Peyer's patch (tissue), 4 donors: ENCODE measurements at regions not wholly inside any gene's neighbourhood (a gene's known extent, or its start where the extent isn't known, plus 50 kb on each side); places are given as distances from the start of the nearest gene placed in this dataset.
A peak's percentile ranks its signal among the peaks of the same experiment; 100 is the strongest.

Source experiments
- DNase-seq, 3 donors: peaks; one replicate each; pipeline ENCODE4 v3.0.0-alpha.2; 2017 to 2019
- H3K27ac ChIP-seq, 4 donors: fragments of 200-600 bp; sonication (generic); one replicate each; pipeline ENCODE4 v1.5.1; 2016 to 2019
- H3K27me3 ChIP-seq, 2 donors: fragments of 200-600 bp; sonication (generic); one replicate each; pipeline ENCODE4 v1.5.1; 2019
- H3K36me3 ChIP-seq, 3 donors: fragments of 200-600 bp; sonication (generic); one replicate each; pipeline ENCODE4 v1.5.1; 2016 to 2019
- H3K4me1 ChIP-seq, 4 donors: fragments of 200-600 bp; sonication (generic); one replicate each; pipeline ENCODE4 v1.5.1; 2016 to 2019
- H3K4me3 ChIP-seq, 4 donors: fragments of 200-600 bp; sonication (generic); 1 replicate in 3 of 4; 2 replicates in 1 of 4; pipeline ENCODE4 v1.5.1; 2016 to 2019; ENCODE audit warnings: mild to moderate bottlenecking in 1 of 4
- H3K9me3 ChIP-seq, 4 donors: fragments of 200-600 bp; sonication (generic); one replicate each; pipeline ENCODE4 v1.5.1; 2016 to 2019; ENCODE audit warnings: mild to moderate bottlenecking in 1 of 4
- CTCF ChIP-seq, 6 experiments: fragments of 450-650 bp in 4 of 6; fragments of 200-600 bp in 2 of 6; sonication (generic) in 1 of 6; IDR thresholded peaks; one replicate each; pipeline ENCODE4 v1.5.1; 2017 to 2019; ENCODE audit warnings: antibody characterized with exemption in 6 of 6, mild to moderate bottlenecking in 3 of 6, moderate library complexity in 1 of 6
- POLR2A ChIP-seq, 2 donors: fragments of 450-650 bp; IDR thresholded peaks; one replicate each; pipeline ENCODE4 v1.5.1; 2017; ENCODE audit warnings: antibody characterized with exemption in 2 of 2, mild to moderate bottlenecking in 2 of 2, moderate library complexity in 2 of 2

DNA sequence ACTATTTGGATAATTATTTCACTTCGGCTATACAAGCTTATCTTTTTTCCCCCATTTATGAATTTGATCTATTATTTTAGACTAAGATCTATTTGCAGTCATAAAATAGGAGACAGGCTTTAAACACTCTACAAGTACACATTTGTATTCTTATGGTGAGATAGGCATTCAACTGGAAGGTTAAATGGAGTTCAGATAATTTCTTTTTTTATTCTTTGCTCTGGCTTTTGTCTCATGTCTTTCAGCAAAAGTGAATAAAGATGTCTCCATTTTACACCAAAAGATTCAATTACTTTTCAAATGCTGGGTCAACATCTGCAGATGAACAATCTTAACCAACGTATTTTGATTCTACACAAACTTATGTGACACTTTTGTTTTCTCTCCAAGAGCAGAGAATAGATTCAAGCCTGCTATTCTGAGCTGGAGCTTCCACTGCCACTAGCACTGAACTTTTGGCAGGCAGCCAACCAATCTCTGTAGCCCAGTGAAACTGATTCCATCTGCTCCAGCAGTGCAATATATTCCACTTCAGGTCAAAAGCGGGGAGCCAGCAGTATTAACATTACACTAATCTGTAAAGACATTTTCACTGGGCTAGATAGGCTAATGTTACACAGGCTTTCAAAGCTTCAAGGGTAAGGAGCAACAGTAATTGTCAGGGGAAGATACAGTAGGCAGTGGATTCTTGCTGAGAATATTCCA is 452.0 kb upstream of the ZNF608 start:
- peaks cover 0 to 13% (median 0%) of the 10 kb centered on the region in 4 donors for H3K4me1 ChIP-seq
- no peak overlapping the region for H3K27ac ChIP-seq
- peak in 2 of 3 donors; percentile 26 to 77 for DNase-seq
- H3K27me3 ChIP-seq: no peaks in the 10 kb centered on the region
- no peak overlapping the region for H3K4me3 ChIP-seq
- no peak for TF ChIP-seq CTCF (IDR thresholded peaks at IDR 0.05)
- no peak for TF ChIP-seq POLR2A (IDR thresholded peaks at IDR 0.05)
- H3K9me3 ChIP-seq: no peaks in the 10 kb centered on the region
- no peaks in the 10 kb centered on the region for H3K36me3 ChIP-seq

- Histone ChIP-seq H3K27ac (no peak overlapping the region), H3K9me3 (no peaks in the 10 kb centered on the region), H3K27me3 (no peaks in the 10 kb centered on the region), H3K36me3 (no peaks in the 10 kb centered on the region), H3K4me1 (peaks cover 0 to 13% (median 0%) of the 10 kb centered on the region in 4 donors), H3K4me3 (no peak overlapping the region)
- no peak for DNase-seq
- TF ChIP-seq POLR2A (IDR thresholded peaks at IDR 0.05) (no peak), CTCF (IDR thresholded peaks at IDR 0.05) (no peak)
These were observed 452.9 kb upstream of the ZNF608 start for GRCh38 chr5:125199373-125199772.

- peak overlapping the region in 3 of 4 donors; percentile 14 to 29 (median 22) for H3K4me3 ChIP-seq
- peaks cover 0 to 13% (median 0%) of the 10 kb centered on the region in 4 donors for H3K4me1 ChIP-seq
- no peak overlapping the region for H3K27ac ChIP-seq
- no peak for TF ChIP-seq CTCF (IDR thresholded peaks at IDR 0.05)
- no peak for TF ChIP-seq POLR2A (IDR thresholded peaks at IDR 0.05)
- no peaks in the 10 kb centered on the region for H3K36me3 ChIP-seq
- no peaks in the 10 kb centered on the region for H3K9me3 ChIP-seq
- H3K27me3 ChIP-seq: no peaks in the 10 kb centered on the region
- peak in 1 of 3 donors; percentile 50 for DNase-seq
These were observed 453.8 kb upstream of the ZNF608 start for GRCh38 chr5:125199968-125200865.

- no peak for TF ChIP-seq CTCF (IDR thresholded peaks at IDR 0.05)
- no peak for TF ChIP-seq POLR2A (IDR thresholded peaks at IDR 0.05)
- peak overlapping the region in 3 of 4 donors; percentile 14 to 29 (median 22) for H3K4me3 ChIP-seq
- no peaks in the 10 kb centered on the region for H3K27me3 ChIP-seq
- H3K27ac ChIP-seq: no peak overlapping the region
- H3K9me3 ChIP-seq: no peaks in the 10 kb centered on the region
- H3K4me1 ChIP-seq: peaks cover 0 to 13% (median 0%) of the 10 kb centered on the region in 4 donors
- no peaks in the 10 kb centered on the region for H3K36me3 ChIP-seq
- DNase-seq: no peak
These were observed 454.5 kb upstream of the ZNF608 start for GRCh38 chr5:125200866-125201373.

DNA sequence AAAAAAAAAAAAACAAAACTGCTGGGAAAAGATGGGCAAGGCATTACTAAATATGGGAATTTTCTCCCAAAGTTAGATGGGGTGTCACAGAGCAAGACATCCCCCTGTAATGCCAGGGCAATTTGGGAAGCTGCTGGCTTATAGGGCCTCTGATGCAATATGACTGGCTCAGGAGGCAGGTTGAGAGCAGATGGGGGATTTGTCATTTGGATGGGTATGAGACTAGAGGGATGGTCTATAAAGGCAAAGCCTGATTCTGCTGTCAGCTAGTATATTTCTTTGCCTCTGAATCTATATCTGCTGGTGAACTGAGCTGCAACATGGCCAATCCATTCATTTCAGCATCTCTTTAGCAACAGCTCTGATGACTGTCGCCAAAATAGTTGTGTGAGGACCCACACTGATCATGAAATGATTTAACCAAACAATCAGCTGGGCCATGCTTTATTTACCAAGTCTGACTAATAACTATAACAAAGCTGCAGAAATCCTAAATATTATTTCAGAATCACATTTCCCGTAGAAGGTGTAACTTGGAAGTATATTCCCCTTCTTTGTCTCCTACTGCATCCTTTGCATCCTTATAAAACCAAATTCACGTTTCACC is 455.1 kb upstream of the ZNF608 start:
- Histone ChIP-seq H3K4me1 (peaks cover 0 to 13% (median 0%) of the 10 kb centered on the region in 4 donors), H3K36me3 (no peaks in the 10 kb centered on the region), H3K4me3 (no peak overlapping the region), H3K27ac (no peak overlapping the region), H3K9me3 (no peaks in the 10 kb centered on the region), H3K27me3 (no peaks in the 10 kb centered on the region)
- DNase-seq: no peak
- TF ChIP-seq CTCF (IDR thresholded peaks at IDR 0.05) (no peak), POLR2A (IDR thresholded peaks at IDR 0.05) (no peak)
